ENCODE measurements at regions not wholly inside any gene's neighbourhood (a gene's known extent, or its start where the extent isn't known, plus 50 kb on each side); places are given as distances from the start of the nearest gene placed in this dataset.

DNA sequence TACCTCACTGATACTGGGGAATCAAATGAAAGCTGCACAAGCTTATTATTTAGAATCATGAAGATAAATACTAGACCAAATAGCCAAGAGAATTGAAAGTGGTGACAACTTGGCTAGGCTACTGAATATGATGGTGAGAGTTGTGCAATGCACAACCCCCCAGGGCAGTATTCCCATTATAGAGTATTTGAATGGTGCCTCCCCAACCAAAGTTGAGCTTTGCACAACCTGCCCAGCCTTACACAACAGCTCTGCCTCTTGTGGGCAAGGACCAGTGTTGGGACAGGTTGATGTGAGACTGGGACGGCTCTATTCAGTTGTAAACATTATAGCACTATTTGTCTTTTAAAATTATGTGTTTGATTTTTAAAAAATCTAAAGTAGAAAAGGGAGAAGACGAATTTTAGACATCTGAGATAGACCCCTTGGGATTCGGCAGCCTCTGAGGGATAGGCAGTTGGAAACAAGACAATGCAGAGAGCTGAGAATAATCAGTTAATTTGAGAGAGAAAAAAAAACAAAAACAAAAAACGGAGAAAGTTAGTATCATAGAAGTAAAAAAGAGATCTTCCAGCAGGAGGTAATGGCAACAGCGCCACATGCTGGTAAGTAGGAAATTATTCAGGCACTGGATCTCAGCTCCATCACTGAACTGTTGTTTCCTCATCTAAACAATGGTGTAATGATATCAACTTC lies 91.0 kb upstream of the KCNA3 start:
- peak; percentile 52 for DNase-seq (ENCODE audit: low spot score)

DNA sequence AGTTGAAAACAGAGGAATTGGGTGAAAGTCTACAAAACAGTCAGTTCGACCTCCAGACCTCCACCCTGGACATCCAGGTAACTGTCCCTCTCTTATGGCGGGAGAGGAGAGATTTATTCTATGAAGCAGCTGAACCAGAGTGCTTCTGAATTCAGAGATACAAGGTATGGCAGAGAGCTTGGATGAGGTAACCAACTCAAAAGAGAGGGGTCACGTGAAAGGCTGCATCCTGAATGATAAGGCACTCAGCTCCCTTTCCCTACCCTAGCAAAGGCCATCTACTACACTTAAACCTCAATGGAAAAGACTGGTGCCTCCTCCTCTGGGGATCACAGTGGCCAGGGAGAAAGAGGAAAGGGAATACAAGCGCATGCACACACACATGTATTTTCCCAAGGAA lies 88.4 kb upstream of the KCNA3 start:
- no peak for DNase-seq (ENCODE audit: low spot score)

DNA sequence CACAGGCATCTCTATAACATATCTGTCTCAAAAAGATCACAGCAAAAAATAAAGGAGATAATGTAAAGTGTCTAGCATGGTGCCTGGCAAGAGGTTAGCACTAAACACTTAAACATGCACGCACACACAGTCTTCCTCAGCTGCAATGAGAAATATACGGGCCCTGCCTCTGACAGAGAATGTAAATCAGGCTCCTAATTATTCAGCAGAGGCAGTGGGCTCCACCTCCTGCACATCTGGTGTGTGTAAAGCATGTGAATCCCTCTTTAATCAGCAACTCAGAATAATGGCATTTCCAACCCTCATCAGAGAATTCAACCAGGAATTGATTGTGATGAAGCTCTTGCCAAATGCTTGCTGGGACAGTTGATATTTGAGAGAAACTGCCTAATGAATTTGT lies 85.6 kb upstream of the KCNA3 start:
- no peak for DNase-seq (ENCODE audit: low spot score)

DNA sequence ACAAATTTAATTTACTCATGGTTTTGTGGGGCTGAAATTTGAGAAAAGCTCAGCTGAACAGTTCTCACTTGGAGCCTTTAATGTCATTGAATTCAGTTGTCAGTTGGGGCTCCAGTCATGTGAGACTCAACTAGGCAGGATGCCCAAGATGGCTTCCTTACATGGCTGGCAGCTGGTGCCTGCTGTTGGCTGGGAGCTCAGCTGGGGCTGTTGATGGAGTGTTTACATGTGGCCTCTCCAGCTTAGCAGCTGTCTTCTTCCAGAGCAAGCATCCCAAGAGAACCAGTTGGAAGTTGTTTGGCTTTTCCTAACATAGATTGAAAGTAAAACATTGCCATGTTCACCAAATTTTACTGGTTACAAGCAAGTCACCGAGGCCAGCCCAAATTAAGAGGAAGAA lies 81.8 kb upstream of the KCNA3 start:
- DNase-seq (ENCODE audit: low spot score): peak; percentile 55

DNA sequence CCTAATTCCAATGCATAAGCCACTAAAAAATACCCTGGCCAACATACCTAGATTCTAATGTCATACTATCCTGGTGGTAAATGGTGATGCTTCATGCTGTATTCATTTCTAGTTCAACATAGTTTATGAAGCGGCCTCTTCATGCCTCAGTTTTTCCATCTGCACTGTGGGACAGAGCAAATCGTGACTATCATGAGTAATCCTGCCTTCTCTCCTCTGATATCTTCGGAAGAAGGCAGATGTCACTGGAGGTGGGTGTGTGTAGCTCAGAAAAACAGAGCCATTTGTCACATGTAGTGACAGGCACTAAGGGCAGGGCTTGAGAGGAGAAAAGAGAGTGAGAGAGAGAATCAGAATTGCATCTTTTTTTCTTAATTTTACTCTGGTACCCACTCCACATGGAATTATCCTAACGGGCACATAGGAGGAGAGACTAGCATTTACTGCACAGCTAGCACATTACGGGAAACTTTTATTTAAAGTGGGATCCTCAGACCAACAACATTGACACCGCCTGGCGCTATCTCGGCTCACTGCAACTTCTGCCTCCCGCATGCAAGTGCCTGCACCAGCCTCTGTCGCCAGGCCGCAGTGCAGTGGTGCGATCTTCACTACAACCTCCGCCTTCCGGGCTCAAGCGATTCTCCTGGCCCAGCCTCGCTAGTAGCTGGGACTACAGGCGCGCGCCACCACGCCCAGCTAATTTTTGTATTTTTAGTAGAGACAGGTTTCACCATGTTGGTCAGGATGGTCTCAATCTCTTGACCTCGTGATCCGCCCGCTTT lies 78.4 kb upstream of the KCNA3 start:
- DNase-seq (ENCODE audit: low spot score): no peak

DNA sequence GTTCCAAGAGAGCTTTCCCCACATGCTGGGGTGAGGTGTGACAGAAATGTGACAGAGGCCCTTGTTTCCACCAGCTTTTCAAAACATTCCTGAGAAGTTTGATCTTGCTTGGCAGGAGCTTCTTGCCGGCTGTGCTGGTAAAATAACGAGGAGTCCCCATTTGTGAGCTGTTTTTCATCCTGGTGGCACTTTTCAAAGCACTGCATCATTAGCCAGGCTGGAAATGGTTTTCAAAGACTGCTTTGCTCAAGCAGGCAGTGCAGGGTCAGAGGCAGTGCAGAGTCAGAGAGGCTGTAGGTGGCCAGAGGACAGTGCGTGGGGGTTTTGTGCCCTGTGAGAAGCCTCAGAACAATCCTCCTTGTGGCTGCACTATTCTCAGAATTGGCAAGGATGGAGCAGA lies 75.8 kb upstream of the KCNA3 start:
- no peak for DNase-seq (ENCODE audit: low spot score)

DNA sequence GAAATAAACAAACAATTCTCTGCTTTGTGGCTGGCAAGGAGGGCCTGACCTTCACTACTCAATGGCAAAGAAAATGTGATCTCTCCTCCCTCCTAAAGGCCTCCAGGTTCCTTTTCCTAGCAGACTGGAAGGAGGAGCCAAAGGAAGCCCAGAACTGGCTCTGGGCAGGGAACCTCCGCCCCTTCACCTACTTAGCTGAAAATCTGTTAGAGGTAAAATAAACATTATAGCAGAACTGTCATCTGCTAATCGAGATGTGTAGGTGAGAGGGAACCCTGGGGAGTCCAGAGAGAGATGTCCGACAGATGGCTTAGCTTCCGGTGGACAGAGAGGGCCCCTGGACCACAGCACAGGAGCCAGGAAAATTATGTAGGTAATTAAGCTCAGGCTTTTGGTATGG lies 75.2 kb upstream of the KCNA3 start:
- no peak for DNase-seq (ENCODE audit: low spot score)

DNA sequence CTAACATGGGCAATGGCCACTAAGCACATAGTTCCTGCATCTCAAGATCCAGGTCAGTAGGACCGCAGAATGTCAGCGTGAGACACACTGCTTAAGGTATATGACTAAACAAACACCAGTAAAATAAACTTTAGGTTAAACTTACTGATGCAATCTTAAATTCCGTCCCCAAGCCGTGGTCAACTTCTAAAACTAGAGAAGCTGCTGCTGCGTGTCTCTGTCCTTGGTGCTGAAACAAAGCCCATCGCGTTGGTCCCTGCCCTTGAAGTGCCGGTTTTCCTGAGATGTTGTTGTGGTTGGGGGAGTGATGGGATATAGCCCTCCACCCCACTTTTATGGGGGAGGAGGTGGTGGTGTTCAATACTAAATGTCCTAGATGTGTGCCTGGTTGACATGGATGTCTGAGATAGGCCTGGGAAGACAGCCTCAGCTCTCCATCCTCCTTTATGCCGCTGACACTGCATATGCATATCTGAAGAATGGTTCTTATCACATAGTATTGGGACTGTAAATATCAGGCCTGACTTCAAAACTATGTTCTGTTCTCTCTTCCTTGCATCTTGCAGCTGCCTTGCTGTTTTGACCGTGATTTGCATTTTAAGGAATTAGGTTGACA lies 72.0 kb upstream of the KCNA3 start:
- DNase-seq (ENCODE audit: low spot score): no peak

DNA sequence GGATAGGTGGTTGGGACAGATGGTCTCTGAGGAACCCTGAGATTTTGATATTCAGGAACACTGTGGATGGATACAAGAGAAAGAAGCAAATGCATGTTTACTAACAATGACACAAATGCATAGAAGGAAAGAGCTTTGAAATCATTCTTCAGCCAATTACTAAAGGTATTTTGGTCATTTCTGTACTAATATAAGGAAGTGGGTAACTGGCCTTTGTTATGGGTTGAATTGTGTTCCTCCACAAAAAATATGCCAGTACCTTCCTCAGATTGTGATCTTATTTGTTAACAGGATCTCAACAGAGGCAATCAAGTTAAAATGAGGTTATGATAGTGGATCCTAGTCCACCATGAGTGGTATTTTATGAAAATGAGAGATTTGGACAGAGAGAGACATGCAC lies 68.7 kb upstream of the KCNA3 start:
- no peak for DNase-seq (ENCODE audit: low spot score)

DNA sequence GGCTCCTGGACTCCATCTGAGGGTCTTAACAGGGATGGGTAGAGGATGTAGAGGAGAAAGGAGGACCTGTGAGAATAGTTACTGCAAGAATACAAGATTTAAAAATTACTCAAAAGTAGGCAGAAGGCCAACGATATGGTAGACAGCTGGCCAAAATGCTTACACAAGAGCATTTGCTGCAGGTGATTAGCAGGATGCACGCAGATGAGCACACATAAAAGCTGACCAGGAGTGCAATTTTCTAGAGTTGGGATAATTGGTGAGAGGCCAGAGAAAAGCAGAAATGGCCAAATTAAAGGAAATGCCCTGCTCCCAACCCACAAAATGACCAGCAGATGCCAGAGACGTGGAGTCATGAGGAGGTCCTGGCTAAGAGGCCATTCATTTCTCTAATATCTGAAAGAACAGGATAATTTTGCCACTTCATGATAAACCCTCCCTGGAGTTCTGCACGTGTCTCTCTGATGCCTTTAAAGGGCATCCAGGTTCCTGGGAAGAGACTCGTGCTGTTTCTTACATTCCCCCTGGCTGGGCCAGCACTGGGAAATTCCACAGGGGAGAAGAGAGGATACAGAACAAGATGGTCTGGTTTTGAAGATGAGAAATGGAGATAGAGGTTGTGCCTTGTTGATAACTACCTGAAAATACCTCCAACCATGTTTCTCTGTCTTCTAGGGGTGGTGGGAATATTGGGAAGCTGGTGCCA lies 62.3 kb upstream of the KCNA3 start:
- no peak for DNase-seq (ENCODE audit: low spot score)

DNA sequence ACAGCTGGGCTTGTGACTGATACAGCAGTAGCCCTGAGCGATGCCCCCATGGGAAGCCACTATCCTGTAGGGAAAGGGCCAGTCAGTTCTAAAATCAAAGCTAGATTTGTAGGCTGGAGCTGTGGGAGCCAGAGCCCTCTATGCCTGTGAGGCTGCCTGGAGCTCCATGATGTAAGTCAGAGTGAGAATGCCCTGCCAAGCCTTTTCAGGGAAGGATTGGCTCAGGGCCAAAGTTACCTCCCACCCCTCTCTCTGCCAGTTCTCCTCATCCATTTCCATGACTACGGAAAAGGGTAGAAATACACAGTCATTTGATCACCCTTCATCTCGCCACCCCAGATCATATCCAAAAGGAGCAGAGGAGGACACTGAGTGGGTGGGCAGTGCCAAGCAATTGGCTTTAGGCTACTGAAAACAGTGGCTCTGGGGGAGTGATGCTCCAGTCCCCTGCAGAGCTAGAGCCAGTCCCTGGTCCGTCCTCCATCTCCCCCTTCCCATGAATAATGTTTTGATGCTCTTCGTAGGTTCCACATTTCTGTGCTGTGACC lies 59.5 kb upstream of the KCNA3 start:
- DNase-seq (ENCODE audit: low spot score): no peak

DNA sequence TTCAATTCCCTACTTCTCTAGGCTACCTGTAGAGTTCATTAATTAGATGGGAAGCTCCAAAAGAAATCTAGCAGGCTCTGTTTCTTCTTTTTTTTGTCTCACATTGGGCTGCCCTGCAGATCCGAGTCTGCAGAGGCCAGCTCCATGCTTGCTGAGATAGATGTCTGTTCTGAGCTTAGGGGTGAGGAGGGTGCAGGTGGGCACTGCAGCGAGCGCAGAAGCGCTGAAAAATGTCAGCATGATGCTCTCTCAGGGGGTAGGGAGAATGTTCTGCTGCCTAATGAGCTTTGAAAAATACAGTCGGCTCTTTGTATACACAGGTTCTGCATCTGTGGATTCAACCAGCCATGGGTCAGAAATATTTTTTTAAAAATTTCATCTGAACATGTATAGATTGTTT lies 56.8 kb upstream of the KCNA3 start:
- no peak for DNase-seq (ENCODE audit: low spot score)

DNA sequence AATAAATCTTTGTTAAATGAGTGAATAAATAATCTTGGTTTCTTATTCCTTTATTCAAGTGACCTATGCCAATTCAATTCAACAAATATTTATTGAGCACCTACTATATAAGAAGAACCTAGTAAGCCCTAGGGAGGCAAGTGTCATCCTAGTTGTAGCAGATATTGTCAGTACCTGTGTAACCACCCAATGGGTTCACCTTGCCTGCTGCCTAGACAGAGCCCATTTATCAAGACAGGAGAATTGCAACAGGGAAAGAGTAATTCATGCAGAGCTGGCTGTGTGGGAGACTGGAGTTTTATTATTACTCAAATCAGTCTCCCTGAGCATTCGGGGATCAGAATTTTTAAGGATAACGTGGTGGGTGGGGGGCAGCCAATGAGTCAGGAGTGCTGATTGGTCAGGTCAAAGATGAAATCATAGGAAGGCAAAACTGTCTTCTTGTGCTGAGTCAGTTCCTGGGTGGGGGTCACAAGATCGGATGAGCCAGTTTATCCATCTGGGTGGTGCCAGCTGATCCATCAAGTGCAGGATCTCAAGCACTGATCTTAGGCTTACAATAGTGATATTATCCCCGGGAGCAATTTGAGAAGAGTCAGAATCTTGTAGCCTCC lies 53.8 kb upstream of the KCNA3 start:
- DNase-seq (ENCODE audit: low spot score): no peak

DNA sequence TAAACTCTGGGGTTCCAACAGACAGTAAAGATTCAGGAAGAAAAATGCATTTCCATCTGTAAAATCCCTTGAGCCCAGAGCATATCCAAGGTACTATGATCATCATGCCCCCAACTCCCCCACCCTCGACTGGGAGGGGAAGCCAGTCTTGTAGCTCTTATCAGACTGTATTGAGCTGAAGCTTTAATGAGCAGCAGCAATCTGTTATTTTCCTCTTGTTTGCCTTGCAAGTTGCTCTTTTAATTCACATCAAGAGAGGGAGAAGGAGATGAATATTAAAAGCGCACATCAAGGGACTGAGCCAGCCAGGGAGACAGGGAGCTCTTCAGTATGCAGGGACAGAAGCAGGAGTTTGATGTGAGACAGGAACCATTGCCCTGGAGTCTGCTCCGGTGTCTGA lies 52.5 kb upstream of the KCNA3 start:
- no peak for DNase-seq (ENCODE audit: low spot score)

DNA sequence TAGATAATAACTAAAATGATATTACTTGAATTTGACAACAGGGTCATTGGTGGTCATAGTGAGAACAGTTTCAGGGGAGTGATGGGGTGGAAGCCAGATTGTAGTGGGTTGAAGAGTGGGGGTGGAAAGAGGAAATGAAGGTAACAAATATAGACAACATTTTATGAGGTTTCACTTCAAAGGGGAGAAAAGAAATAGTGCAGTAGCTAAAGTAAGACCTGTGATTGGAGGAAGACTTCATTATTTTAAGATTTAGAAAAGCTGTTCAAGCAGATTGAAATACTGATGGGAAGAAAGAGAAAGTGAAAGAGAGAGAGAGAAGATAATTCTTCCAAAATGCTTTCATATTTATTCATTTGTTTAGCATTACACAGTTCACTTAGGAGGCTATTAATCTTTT lies 52.0 kb upstream of the KCNA3 start:
- DNase-seq (ENCODE audit: low spot score): no peak

Data from putamen (tissue), 1 donor.